ENCODE measurements at regions not wholly inside any gene's neighbourhood (a gene's known extent, or its start where the extent isn't known, plus 50 kb on each side); places are given as distances from the start of the nearest gene placed in this dataset.

DNA sequence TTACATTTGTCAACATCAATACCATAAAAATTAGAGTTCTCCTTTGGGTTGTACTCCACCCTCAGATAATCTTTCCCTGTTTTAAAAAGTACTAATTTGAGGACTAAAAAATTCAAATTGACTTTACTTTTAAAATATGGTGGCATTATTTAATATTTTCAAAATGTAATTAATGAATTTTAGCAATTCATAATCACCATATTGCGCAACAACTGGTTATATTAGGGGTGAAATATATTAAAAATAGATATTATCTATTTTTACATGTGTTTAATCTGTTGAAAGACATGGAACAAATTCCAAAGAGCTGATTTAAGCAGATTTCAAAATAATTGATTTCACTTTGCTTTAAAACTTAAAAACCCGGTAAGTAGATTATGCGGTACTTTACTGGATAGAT lies 236.6 kb upstream of the NOL4 start:
- no peak for DNase-seq

DNA sequence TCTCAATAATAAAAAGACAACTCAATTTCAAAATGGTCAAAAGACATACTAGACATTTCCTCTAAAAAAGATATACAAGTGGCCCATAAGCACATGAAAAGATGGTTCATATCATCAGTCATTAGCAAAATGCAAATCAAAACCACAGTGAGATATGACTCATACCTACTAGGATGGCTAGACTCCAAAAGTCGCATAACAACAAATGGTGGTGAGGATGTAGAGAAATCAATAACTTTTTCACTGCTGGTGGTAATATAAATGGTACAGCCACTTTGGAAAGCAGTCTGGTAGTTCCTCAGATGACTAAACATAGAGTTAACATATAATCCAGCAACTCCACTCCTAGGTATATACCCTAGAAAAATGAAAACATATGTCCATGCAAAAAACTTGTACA lies 242.3 kb upstream of the NOL4 start:
- no peak for DNase-seq
- TF ChIP-seq GATA1 (IDR thresholded peaks at IDR 0.05; ENCODE audit: low read depth, low read length) = no peak
- TF ChIP-seq POLR2A (IDR thresholded peaks at IDR 0.05; ENCODE audit: low read length) = no peak

More for the DNA sequence above, 236.6 kb upstream of the NOL4 start:
- TF ChIP-seq POLR2A (IDR thresholded peaks at IDR 0.05; ENCODE audit: low read length) = no peak
- no peak for TF ChIP-seq GATA1 (IDR thresholded peaks at IDR 0.05; ENCODE audit: low read depth, low read length)

DNA sequence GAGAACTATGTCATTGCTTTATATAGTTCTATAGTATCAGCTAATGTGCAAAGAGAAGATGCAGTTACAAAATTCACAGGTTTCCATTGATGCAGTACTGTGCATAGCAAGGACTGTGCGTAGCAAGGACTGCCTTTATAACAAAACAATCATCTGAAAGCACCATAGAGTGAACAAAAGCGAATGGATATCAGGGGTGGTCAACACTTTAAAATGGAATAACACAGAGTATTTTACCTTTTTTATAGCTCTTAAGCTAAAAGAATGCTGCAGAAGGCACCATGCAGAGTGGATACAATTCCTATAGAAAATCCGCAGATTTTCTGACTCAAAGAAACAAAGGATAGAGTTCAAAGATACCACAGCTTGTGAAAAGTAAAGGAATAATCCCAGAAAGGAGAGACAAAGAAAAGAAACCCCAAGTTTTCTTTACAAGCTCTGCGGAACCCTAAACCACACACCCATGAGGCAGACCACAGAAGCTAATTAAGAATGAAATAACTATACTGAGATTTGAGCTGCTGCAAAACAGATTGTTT lies 229.9 kb upstream of the DTNA start:
- TF ChIP-seq POLR2A (IDR thresholded peaks at IDR 0.05; ENCODE audit: low read length) (no peak), GATA1 (IDR thresholded peaks at IDR 0.05; ENCODE audit: low read depth, low read length) (no peak)
- DNase-seq = no peak

DNA sequence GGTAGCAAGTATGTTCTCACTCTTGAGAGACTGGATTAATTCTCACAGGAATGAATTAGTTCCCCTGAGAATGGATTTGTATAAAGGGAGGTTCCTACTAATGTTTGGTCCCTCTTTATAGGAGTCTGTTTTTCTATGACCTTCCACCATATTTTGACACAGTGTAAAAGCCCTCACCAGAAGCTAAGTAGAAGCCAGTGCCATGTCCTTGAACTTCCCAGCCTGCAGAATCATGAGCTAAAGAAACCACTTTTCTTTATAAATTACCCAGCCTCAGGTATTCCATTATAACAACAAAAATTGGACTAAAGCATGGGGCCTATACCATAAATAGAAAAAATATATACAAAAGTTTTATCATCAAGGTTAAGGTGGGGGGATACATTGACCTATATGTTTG lies 227.9 kb upstream of the DTNA start:
- DNase-seq = no peak
- TF ChIP-seq POLR2A (IDR thresholded peaks at IDR 0.05; ENCODE audit: low read length) (no peak), GATA1 (IDR thresholded peaks at IDR 0.05; ENCODE audit: low read depth, low read length) (no peak)

DNA sequence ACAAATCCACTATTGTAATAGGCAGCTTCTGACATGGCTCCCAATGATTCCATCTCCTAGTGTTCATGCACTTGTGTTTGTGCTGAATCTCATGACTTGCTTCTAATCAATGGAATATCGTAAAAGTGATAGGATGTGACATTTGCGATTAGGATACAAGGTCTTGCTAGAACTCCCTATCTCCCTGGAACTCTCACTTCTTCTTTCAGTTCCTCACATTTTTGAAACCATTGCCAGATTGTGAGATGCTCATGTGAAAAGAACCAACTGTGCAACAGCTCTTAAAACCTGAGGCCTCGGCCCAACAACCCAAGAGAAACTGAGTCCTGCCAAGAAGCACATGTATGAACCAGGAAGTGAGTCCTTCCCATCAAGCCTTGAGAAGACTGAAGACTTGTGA lies 226.9 kb upstream of the DTNA start:
- no peak for DNase-seq
- TF ChIP-seq GATA1 (IDR thresholded peaks at IDR 0.05; ENCODE audit: low read depth, low read length) = no peak
- TF ChIP-seq POLR2A (IDR thresholded peaks at IDR 0.05; ENCODE audit: low read length) = no peak

DNA sequence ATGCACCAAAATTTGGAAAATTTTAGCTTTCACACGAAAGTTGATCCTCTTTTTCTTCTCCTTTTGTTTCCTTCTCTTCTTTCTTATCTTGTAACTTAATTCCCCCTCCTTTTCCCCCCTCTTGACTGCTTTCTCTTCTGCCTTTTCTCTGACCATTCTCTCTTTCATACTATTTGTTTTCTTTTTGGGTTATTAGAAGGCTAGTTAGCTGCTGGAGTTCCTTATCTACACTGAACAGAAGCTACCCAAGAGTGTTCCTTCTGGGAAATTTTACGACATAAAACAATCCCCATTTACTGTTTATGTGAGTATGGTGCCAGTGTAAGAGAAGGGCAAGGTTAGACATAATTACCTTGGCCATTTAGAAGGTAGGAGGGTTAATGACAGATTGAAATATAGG lies 218.4 kb upstream of the DTNA start:
- TF ChIP-seq POLR2A (IDR thresholded peaks at IDR 0.05; ENCODE audit: low read length) = no peak
- TF ChIP-seq GATA1 (IDR thresholded peaks at IDR 0.05; ENCODE audit: low read depth, low read length) = no peak
- DNase-seq = no peak

DNA sequence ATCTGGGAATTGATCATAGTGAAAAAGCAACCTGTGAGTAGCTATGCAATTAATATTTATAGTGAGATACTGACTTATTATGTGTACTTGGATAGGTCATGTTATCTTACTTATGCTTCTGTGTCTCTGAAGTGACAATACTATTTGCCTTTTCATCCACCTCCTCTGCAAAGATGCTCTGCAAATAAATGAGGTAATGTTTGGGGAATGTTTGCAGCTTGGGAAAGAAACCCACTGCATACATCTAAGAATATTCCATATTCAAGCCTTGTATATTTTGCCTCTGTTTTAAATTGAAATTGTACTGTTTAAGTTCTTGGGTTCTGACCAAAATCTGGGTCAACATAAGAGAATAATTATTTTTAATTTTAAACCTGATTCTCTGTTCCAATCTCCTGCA lies 217.4 kb upstream of the DTNA start:
- no peak for DNase-seq

DNA sequence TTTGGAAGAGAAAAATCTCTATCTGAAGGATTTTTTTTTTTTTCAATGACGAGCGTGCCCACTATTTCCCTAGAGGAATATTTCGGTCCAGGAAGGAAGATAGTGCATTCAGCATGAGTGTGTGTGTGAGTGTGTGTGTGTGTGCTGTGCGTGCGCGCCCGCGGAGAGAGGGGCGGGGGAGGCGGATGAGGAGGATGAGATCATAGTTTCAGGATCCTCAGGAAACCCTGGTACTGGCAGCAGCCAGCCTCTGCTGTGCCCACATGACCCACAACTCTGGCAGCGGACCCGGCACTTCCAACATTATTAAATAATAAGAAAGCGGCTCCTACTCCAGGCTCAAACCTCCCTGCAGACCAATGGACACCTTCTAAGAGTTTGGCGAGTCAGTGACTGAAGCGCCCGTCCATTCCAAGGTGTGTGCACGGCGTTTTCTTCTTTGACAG lies 217.0 kb upstream of the DTNA start:
- no peak for DNase-seq
- TF ChIP-seq POLR2A (IDR thresholded peaks at IDR 0.05; ENCODE audit: low read length) = no peak
- TF ChIP-seq GATA1 (IDR thresholded peaks at IDR 0.05; ENCODE audit: low read depth, low read length) = no peak

More for the DNA sequence above, 217.4 kb upstream of the DTNA start:
- no peak for TF ChIP-seq GATA1 (IDR thresholded peaks at IDR 0.05; ENCODE audit: low read depth, low read length)
- no peak for TF ChIP-seq POLR2A (IDR thresholded peaks at IDR 0.05; ENCODE audit: low read length)

DNA sequence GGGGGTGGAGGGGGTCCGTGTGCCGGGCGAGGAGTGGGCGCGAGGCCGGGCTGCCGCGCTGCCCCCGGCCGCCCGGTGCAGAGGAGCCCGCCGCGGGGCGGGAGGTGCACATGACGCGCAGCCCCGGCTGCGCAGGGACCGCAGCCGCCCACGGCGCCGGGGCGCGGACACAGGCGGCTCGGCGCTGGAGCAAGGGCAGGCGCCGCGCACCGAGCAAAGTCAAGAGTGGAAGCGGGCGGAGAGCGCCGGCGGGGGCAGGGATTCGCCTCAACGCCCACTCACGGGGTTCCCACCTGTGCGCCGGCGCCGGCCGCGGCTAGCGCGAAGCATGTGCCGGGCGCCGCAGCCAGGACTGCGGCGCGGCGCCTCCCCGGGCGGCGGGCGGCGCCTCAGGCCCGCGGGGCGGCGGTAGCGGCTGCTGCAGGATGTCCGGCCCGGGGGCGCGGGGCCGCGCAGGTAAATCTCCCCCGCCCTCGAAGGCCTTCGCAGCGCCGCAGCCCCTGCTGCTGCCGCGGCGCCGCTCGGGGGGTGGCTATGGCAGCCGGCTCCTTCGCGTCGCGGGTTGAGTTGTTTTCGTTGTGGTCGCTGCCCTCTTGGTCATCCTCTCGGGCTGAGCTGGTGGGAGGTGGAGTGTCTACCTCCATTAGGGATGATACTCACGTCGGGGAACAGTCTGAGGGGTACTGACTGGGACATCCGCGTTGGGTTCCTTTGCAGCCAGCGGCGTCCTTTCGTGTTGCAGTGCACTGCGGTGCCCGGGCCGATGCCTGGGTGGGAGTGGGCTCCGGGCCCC lies 216.3 kb upstream of the DTNA start:
- TF ChIP-seq GATA1 (IDR thresholded peaks at IDR 0.05; ENCODE audit: low read depth, low read length) (no peak), POLR2A (IDR thresholded peaks at IDR 0.05; ENCODE audit: low read length) (no peak)

DNA sequence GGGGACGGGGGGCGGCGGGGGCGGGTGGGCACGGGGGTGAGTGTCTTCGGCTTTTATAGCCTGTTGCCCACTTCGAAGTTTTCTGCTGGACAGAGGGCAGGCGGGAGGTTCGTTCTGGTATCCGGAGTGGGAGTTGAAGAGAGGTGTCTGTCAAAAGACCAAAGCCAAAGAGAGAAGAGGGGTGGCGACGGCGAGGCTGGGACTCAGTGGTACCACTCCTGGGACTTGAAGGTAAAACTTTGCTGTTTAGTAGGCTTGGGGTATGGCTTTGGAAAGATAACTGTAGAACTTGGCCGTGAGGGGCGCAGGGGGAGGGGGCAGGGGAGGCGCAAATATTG lies 215.8 kb upstream of the DTNA start:
- DNase-seq = no peak

More for the DNA sequence above, 216.3 kb upstream of the DTNA start:
- no peak for DNase-seq

DNA sequence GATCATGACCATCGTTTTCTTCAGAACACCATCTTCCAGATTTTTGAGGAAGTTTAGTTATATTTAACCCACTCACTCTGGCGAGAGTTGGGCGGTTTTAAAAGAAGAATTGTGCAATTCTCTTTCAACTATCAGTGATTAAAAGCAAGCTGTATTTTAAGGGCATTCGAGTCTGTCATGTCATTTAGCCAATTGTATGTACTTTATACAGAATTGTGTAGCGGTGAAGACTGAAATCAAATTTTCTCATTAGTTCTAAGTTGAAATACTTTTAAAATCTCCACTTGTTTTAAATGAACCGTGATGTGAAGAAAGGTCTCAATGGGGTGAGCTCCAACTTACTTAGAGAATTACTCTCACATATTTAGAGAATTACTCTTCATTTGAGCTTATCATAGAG lies 214.6 kb upstream of the DTNA start:
- no peak for DNase-seq
- TF ChIP-seq POLR2A (IDR thresholded peaks at IDR 0.05; ENCODE audit: low read length) (no peak), GATA1 (IDR thresholded peaks at IDR 0.05; ENCODE audit: low read depth, low read length) (no peak)

More for the DNA sequence above, 215.8 kb upstream of the DTNA start:
- no peak for TF ChIP-seq POLR2A (IDR thresholded peaks at IDR 0.05; ENCODE audit: low read length)
- TF ChIP-seq GATA1 (IDR thresholded peaks at IDR 0.05; ENCODE audit: low read depth, low read length) = no peak

DNA sequence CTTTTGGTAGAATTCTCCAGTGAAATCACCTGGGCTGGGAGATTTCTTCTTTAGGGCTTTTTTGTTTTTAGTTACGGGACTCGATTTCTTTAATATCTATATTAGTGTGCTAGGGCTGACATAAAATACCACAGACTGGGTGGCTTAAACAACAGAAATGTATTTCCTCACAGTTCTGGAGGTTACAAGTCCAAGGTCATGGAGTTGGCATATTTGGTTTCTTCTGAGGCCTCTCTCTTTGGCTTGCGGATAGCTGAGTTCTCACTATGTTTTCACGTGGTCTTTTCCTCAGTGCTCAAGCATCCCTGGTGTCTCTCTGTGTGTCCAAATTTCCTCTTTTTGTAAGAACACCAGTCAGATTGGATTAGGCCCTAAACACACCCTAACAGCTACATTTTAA lies 208.5 kb upstream of the DTNA start:
- no peak for DNase-seq
- TF ChIP-seq POLR2A (IDR thresholded peaks at IDR 0.05; ENCODE audit: low read length) = no peak
- TF ChIP-seq GATA1 (IDR thresholded peaks at IDR 0.05; ENCODE audit: low read depth, low read length) = no peak

DNA sequence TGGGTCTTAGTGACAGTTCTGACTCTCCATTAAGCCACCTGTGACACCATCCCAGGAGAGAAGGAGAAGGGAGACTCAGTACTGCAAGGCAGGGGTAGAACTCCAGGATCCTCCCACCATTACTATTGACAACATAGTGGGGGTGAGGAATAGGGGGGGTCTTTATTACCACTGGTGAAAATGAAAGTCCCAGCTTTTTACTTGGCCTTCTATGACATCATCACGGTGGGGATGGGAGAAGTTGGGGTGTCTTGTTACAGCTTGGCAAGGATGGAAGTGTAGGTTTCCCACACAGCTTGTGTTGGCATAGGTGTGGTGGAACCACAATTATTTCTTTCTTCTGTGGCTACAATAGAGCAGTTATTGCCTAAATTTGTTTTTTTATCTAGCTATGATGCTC lies 203.9 kb upstream of the DTNA start:
- DNase-seq = no peak
- no peak for TF ChIP-seq GATA1 (IDR thresholded peaks at IDR 0.05; ENCODE audit: low read depth, low read length)

DNA sequence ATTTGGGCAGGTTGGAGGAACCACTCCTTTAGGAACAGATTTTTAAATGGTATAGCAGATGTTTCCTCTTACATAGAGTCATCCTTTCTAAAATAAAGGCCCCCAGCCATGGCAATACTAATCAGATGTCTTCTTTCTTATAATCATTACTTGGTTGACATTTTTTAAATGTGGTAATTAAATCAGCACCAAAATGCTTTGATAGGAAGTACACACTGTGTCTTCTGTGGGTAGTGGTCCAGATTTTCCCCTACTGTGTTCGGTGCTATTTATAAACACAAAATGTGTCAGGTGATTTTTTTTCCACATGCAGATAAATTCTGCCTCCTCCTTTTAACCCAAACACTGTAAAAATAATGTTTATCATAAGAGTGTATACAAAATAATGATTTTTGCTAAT lies 200.9 kb upstream of the DTNA start:
- TF ChIP-seq GATA1 (IDR thresholded peaks at IDR 0.05; ENCODE audit: low read depth, low read length) (no peak), POLR2A (IDR thresholded peaks at IDR 0.05; ENCODE audit: low read length) (no peak)
- DNase-seq = no peak

DNA sequence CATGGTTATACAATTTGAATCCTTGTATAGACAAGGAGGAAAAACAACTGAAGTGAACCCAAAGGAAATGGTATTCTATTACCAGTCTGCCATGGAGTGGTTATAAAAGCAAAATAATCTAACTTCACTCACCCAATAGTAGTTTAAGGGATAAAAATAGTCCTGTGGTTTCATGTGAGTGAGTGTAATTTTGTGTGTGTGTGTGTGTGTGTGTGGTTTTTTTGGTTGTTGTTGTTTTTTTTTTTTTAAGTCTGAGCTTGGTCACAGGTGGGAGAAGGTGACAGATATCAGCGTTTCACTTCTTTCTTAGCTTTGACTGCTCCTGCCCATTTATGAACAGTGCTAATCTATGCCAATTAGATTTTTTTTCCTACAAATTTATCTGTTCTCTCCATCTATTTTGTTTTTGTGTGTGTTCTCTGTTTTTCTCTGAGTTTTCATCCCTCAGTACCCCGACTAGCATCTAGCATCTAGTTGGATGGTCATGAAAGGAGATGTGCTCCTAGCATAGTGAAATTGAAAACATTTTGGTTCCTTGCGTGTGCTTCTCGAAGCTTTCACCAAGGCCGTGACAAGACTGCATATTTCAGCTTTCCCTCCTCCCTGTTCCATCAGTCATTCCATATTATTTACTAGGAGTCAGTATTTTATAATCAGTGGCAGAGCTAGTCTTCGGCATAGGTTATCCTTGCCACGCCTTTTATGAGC lies 200.1 kb upstream of the DTNA start:
- TF ChIP-seq POLR2A (IDR thresholded peaks at IDR 0.05; ENCODE audit: low read length) (no peak), GATA1 (IDR thresholded peaks at IDR 0.05; ENCODE audit: low read depth, low read length) (no peak)
- no peak for DNase-seq

Measured in erythroblast (primary cell).